ENCODE measurements at regions not wholly inside any gene's neighbourhood (a gene's known extent, or its start where the extent isn't known, plus 50 kb on each side); places are given as distances from the start of the nearest gene placed in this dataset.

GRCh38 chr2:139194546-139194945, 414.4 kb upstream of the NXPH2 start:
- no peak overlapping the region for H3K9ac ChIP-seq (ENCODE audit: insufficient read depth in 1 of 2, low read length in 2 of 2)
- no peak overlapping the region for H3K27ac ChIP-seq (ENCODE audit: low read depth in 1 of 2, low read length in 1 of 2)
- no peaks in the 10 kb centered on the region for H3K27me3 ChIP-seq (ENCODE audit: control insufficient read depth in 3 of 3, insufficient read depth in 3 of 3, low read length in 2 of 3)
- H3K4me3 ChIP-seq, result no peak overlapping the region
- 79 to 85% methylated on average over 7 of the region's 7 CpGs for WGBS, 2 donors
- ATAC-seq (ENCODE audit: insufficient read depth, low FRiP score) (no peak), DNase-seq (no peak)
- H3K9me3 ChIP-seq (ENCODE audit: control insufficient read depth in 4 of 4, insufficient read depth in 3 of 4, low read length in 3 of 4), result no peaks in the 10 kb centered on the region
- H3K36me3 ChIP-seq (ENCODE audit: control insufficient read depth in 4 of 4, insufficient read depth in 4 of 4, low read length in 4 of 4), result no peaks in the 10 kb centered on the region
- no peak for TF ChIP-seq CTCF (IDR thresholded peaks at IDR 0.05; ENCODE audit: control extremely low read depth, extremely low read depth)
- no peaks in the 10 kb centered on the region for H3K4me1 ChIP-seq (ENCODE audit: control insufficient read depth in 5 of 5, insufficient read depth in 5 of 5, low read length in 5 of 5)

GRCh38 chr2:139177041-139177440, 396.9 kb upstream of the NXPH2 start:
- Histone ChIP-seq H3K27me3 (ENCODE audit: control insufficient read depth in 3 of 3, insufficient read depth in 3 of 3, low read length in 2 of 3) (no peaks in the 10 kb centered on the region), H3K27ac (ENCODE audit: low read depth in 1 of 2, low read length in 1 of 2) (no peak overlapping the region), H3K9me3 (ENCODE audit: control insufficient read depth in 4 of 4, insufficient read depth in 3 of 4, low read length in 3 of 4) (no peaks in the 10 kb centered on the region), H3K4me1 (ENCODE audit: control insufficient read depth in 5 of 5, insufficient read depth in 5 of 5, low read length in 5 of 5) (no peaks in the 10 kb centered on the region), H3K36me3 (ENCODE audit: control insufficient read depth in 4 of 4, insufficient read depth in 4 of 4, low read length in 4 of 4) (no peaks in the 10 kb centered on the region), H3K9ac (ENCODE audit: insufficient read depth in 1 of 2, low read length in 2 of 2) (no peak overlapping the region), H3K4me3 (no peak overlapping the region)
- DNase-seq, result no peak
- ATAC-seq (ENCODE audit: insufficient read depth, low FRiP score), result no peak
- no peak for TF ChIP-seq CTCF (IDR thresholded peaks at IDR 0.05; ENCODE audit: control extremely low read depth, extremely low read depth)
- WGBS, 2 donors, result 64 to 74% methylated on average over 3 of the region's 3 CpGs

GRCh38 chr2:139175510-139175909, 395.3 kb upstream of the NXPH2 start:
- ATAC-seq (ENCODE audit: insufficient read depth, low FRiP score) (no peak), DNase-seq (no peak)
- Histone ChIP-seq H3K4me3 (no peak overlapping the region), H3K36me3 (ENCODE audit: control insufficient read depth in 4 of 4, insufficient read depth in 4 of 4, low read length in 4 of 4) (no peaks in the 10 kb centered on the region), H3K9me3 (ENCODE audit: control insufficient read depth in 4 of 4, insufficient read depth in 3 of 4, low read length in 3 of 4) (no peaks in the 10 kb centered on the region), H3K9ac (ENCODE audit: insufficient read depth in 1 of 2, low read length in 2 of 2) (no peak overlapping the region), H3K27me3 (ENCODE audit: control insufficient read depth in 3 of 3, insufficient read depth in 3 of 3, low read length in 2 of 3) (no peaks in the 10 kb centered on the region), H3K27ac (ENCODE audit: low read depth in 1 of 2, low read length in 1 of 2) (no peak overlapping the region), H3K4me1 (ENCODE audit: control insufficient read depth in 5 of 5, insufficient read depth in 5 of 5, low read length in 5 of 5) (no peaks in the 10 kb centered on the region)
- no peak for TF ChIP-seq CTCF (IDR thresholded peaks at IDR 0.05; ENCODE audit: control extremely low read depth, extremely low read depth)
- 67 to 80% methylated on average over 3 of the region's 3 CpGs for WGBS, 2 donors

- no peaks in the 10 kb centered on the region for H3K36me3 ChIP-seq (ENCODE audit: control insufficient read depth in 4 of 4, insufficient read depth in 4 of 4, low read length in 4 of 4)
- H3K27ac ChIP-seq (ENCODE audit: low read depth in 1 of 2, low read length in 1 of 2), result no peak overlapping the region
- no peaks in the 10 kb centered on the region for H3K9me3 ChIP-seq (ENCODE audit: control insufficient read depth in 4 of 4, insufficient read depth in 3 of 4, low read length in 3 of 4)
- TF ChIP-seq CTCF (IDR thresholded peaks at IDR 0.05; ENCODE audit: control extremely low read depth, extremely low read depth), result no peak
- DNase-seq, result no peak
- H3K4me3 ChIP-seq, result no peak overlapping the region
- WGBS, 2 donors, result 73 to 75% methylated on average over 2 of the region's 2 CpGs
- no peaks in the 10 kb centered on the region for H3K27me3 ChIP-seq (ENCODE audit: control insufficient read depth in 3 of 3, insufficient read depth in 3 of 3, low read length in 2 of 3)
- no peak overlapping the region for H3K9ac ChIP-seq (ENCODE audit: insufficient read depth in 1 of 2, low read length in 2 of 2)
- no peaks in the 10 kb centered on the region for H3K4me1 ChIP-seq (ENCODE audit: control insufficient read depth in 5 of 5, insufficient read depth in 5 of 5, low read length in 5 of 5)
- ATAC-seq (ENCODE audit: insufficient read depth, low FRiP score), result no peak
Observed at GRCh38 chr2:139170406-139170805, 390.2 kb upstream of the NXPH2 start.

Data from lung (tissue), 11 donors.